Body of pancreas (tissue), 4 donors: ENCODE measurements at regions not wholly inside any gene's neighbourhood (a gene's known extent, or its start where the extent isn't known, plus 50 kb on each side); places are given as distances from the start of the nearest gene placed in this dataset.

Experiments
- ATAC-seq: fragments of 150-250 bp; one replicate; pipeline ENCODE4 v1.9.1; 2016
- DNase-seq, 4 donors: peaks; one replicate each; pipeline ENCODE4 v3.0.0-alpha.2; 2019
- H3K27ac ChIP-seq, 4 donors: fragments of 200-600 bp; sonication (generic); 1 replicate in 3 of 4; 2 replicates in 1 of 4; pipeline versions ENCODE4 v1.5.1 to v1.6.1; 2016 to 2019; ENCODE audit warnings: mild to moderate bottlenecking in 1 of 4, mixed read lengths in 1 of 4, moderate library complexity in 1 of 4
- H3K27me3 ChIP-seq, 2 donors: fragments of 200-600 bp; sonication (generic); one replicate each; pipeline ENCODE4 v1.6.0; 2016; ENCODE audit warnings: mild to moderate bottlenecking in 1 of 2
- H3K36me3 ChIP-seq, 2 donors: fragments of 200-600 bp; sonication (generic); replicated peaks in 1 of 2; 2 replicates each; pipeline ENCODE4 v1.5.1; 2016; ENCODE audit warnings: low read depth in 2 of 2; ENCODE audit not compliant: insufficient read depth in 1 of 2
- H3K4me1 ChIP-seq: fragments of 200-600 bp; sonication (generic); one replicate; pipeline ENCODE4 v1.6.0; 2016
- H3K4me3 ChIP-seq, 2 donors: fragments of 200-600 bp; sonication (generic); 1 replicate in 1 of 2; 2 replicates in 1 of 2; pipeline ENCODE4 v1.5.1; 2016 to 2019
- H3K9me3 ChIP-seq, 3 donors: fragments of 200-600 bp; sonication (generic); 1 replicate in 2 of 3; 2 replicates in 1 of 3; pipeline ENCODE4 v1.5.1; 2016
- CTCF ChIP-seq, 7 experiments: fragments of 450-650 bp in 4 of 7; fragments of 200-600 bp in 3 of 7; sonication (generic) in 3 of 7; IDR thresholded peaks; one replicate each; pipeline ENCODE4 v1.5.1; 2016 to 2019; ENCODE audit warnings: antibody characterized with exemption in 7 of 7
- POLR2A ChIP-seq, 3 donors: fragments of 450-650 bp; IDR thresholded peaks; one replicate each; pipeline ENCODE4 v1.6.1; 2016; ENCODE audit warnings: antibody characterized with exemption in 3 of 3, mild to moderate bottlenecking in 2 of 3
- WGBS, 2 donors: methylation state at CpG; one replicate each; pipeline ENCODE4 v1.1.5; 2017; 5-methylcytosine and 5-hydroxymethylcytosine counted together
- intact Hi-C: fragments of 100-400 bp; cut with DNase I; formaldehyde crosslinking; loops from one replicate; pipeline ENCODE4 v1.15.1; 2023

GRCh38 chr10:130968964-130969363 is 342.6 kb downstream of the TCERG1L start:
- 77 to 86% methylated on average over 2 of the region's 2 CpGs for WGBS, 2 donors
- H3K4me3 ChIP-seq, result no peak overlapping the region
- no peaks in the 10 kb centered on the region for H3K27me3 ChIP-seq
- no peaks in the 10 kb centered on the region for H3K9me3 ChIP-seq
- no peak overlapping the region for H3K27ac ChIP-seq
- ATAC-seq (no peak), DNase-seq (no peak)
- no peak for TF ChIP-seq CTCF (IDR thresholded peaks at IDR 0.05)
- no peak for TF ChIP-seq POLR2A (IDR thresholded peaks at IDR 0.05)
- H3K36me3 ChIP-seq, result no peaks in the 10 kb centered on the region
- intact Hi-C loops, result no loop called here
- no peaks in the 10 kb centered on the region for H3K4me1 ChIP-seq

GRCh38 chr10:130969700-130970099 is 341.8 kb downstream of the TCERG1L start:
- ATAC-seq (no peak), DNase-seq (no peak)
- Histone ChIP-seq H3K36me3 (no peaks in the 10 kb centered on the region), H3K4me3 (no peak overlapping the region), H3K9me3 (no peaks in the 10 kb centered on the region), H3K27ac (no peak overlapping the region), H3K4me1 (peaks cover 7% of the 10 kb centered on the region), H3K27me3 (no peaks in the 10 kb centered on the region)
- WGBS, 2 donors, result 76 to 85% methylated on average over 14 to 15 of the region's 15 CpGs
- intact Hi-C loops, result no loop called here
- TF ChIP-seq CTCF (IDR thresholded peaks at IDR 0.05) (no peak), POLR2A (IDR thresholded peaks at IDR 0.05) (no peak)

GRCh38 chr10:130970341-130971122 is 341.0 kb downstream of the TCERG1L start:
- Histone ChIP-seq H3K4me1 (peaks cover 9% of the 10 kb centered on the region), H3K4me3 (no peak overlapping the region), H3K27me3 (no peaks in the 10 kb centered on the region), H3K36me3 (no peaks in the 10 kb centered on the region), H3K27ac (no peak overlapping the region), H3K9me3 (no peaks in the 10 kb centered on the region)
- DNase-seq (no peak), ATAC-seq (no peak)
- intact Hi-C loops, result no loop called here
- TF ChIP-seq CTCF (IDR thresholded peaks at IDR 0.05) (no peak), POLR2A (IDR thresholded peaks at IDR 0.05) (no peak)
- 70 to 77% methylated on average over 6 to 10 of the region's 10 CpGs for WGBS, 2 donors

- WGBS, 2 donors, result 77 to 95% methylated on average over 7 to 8 of the region's 8 CpGs
- Histone ChIP-seq H3K4me1 (peaks cover 9% of the 10 kb centered on the region), H3K36me3 (no peaks in the 10 kb centered on the region), H3K27ac (no peak overlapping the region), H3K27me3 (no peaks in the 10 kb centered on the region), H3K9me3 (no peaks in the 10 kb centered on the region), H3K4me3 (no peak overlapping the region)
- no peak for ATAC-seq
- intact Hi-C loops, result no loop called here
- TF ChIP-seq POLR2A (IDR thresholded peaks at IDR 0.05) (no peak), CTCF (IDR thresholded peaks at IDR 0.05) (no peak)
- no peak for DNase-seq
Observed at GRCh38 chr10:130971123-130971435, 340.4 kb downstream of the TCERG1L start.
